B cell (primary cell): ENCODE measurements at regions not wholly inside any gene's neighbourhood (a gene's known extent, or its start where the extent isn't known, plus 50 kb on each side); places are given as distances from the start of the nearest gene placed in this dataset.

Source experiments
- ATAC-seq: fragments of 200-7000 bp; cut with Tn5 transposase; one replicate; pipeline ENCODE4 v1.10.0; 2021; ENCODE audit warnings: low read depth, mild to moderate bottlenecking, moderate number of reproducible peaks, moderate library complexity
- CTCF ChIA-PET: fragments of 350-600 bp; sonication (Branson Sonifier 250); formaldehyde crosslinking; loops from one replicate; lab custom pipeline; 2021; ENCODE audit warnings: antibody characterized with exemption, inconsistent platforms; lab: Charles Lee
- POLR2A ChIA-PET: fragments of 350-600 bp; sonication (Branson Sonifier 250); formaldehyde crosslinking; loops from one replicate; lab custom pipeline; 2021; ENCODE audit warnings: antibody characterized with exemption; lab: Charles Lee
- DNase-seq: peaks from one replicate; pipeline ENCODE4 v3.0.0; 2013
- H2AFZ ChIP-seq: 2 replicates; pipeline ENCODE4 v1.6.1; 2012; ENCODE audit warnings: mild to moderate bottlenecking, low read depth, low read length; ENCODE audit not compliant: insufficient read depth, poor library complexity, severe bottlenecking
- H3K27ac ChIP-seq, 2 donors: 1 replicate in 1 of 2; 2 replicates in 1 of 2; pipeline ENCODE4 v1.5.1; 2012 to 2013; ENCODE audit warnings: low read length in 2 of 2, mild to moderate bottlenecking in 2 of 2, moderate library complexity in 1 of 2
- H3K27me3 ChIP-seq, 4 experiments: fragments of 200-600 bp in 1 of 4; sonication (generic) in 1 of 4; replicated peaks in 1 of 4; 1 replicate in 2 of 4; 2 replicates in 2 of 4; pipeline versions ENCODE4 v1.6.1 to v1.7.0; 2013 to 2016; ENCODE audit warnings: low read length in 3 of 4, mild to moderate bottlenecking in 2 of 4, mixed read lengths in 1 of 4, moderate library complexity in 1 of 4; ENCODE audit not compliant: insufficient read depth in 4 of 4, control insufficient read depth in 3 of 4; ENCODE audit errors: control extremely low read depth in 1 of 4
- H3K36me3 ChIP-seq, 2 experiments: replicated peaks in 1 of 2; 1 replicate in 1 of 2; 2 replicates in 1 of 2; pipeline versions ENCODE4 v1.6.1 to v1.7.1; 2013; ENCODE audit warnings: low read length in 1 of 2; ENCODE audit not compliant: insufficient read depth in 2 of 2, control insufficient read depth in 1 of 2; ENCODE audit errors: control extremely low read depth in 1 of 2, extremely low read depth in 1 of 2
- H3K4me1 ChIP-seq, 2 donors: fragments of 200-600 bp in 1 of 2; sonication (generic) in 1 of 2; 1 replicate in 1 of 2; 2 replicates in 1 of 2; pipeline versions ENCODE4 v1.5.1 to v1.6.1; 2013 to 2017; ENCODE audit warnings: low read length in 2 of 2; ENCODE audit not compliant: control insufficient read depth in 2 of 2, insufficient read depth in 2 of 2
- H3K4me2 ChIP-seq: replicated peaks from 2 replicates; pipeline ENCODE3; 2012; ENCODE audit warnings: mild to moderate bottlenecking, low read depth, low read length; ENCODE audit not compliant: poor library complexity, severe bottlenecking
- H3K4me3 ChIP-seq, 5 experiments: fragments of 200-600 bp in 1 of 5; sonication (generic) in 1 of 5; 1 replicate in 3 of 5; 2 replicates in 2 of 5; pipeline versions ENCODE4 v1.5.1 to v1.7.0; 2011 to 2016; ENCODE audit warnings: low read length in 4 of 5, mild to moderate bottlenecking in 4 of 5, low read depth in 2 of 5, control low read depth in 1 of 5, moderate library complexity in 1 of 5; ENCODE audit not compliant: insufficient read depth in 1 of 5; ENCODE audit errors: control extremely low read depth in 1 of 5, extremely low read depth in 1 of 5
- H3K79me2 ChIP-seq: fragments of 200-600 bp; sonication (generic); one replicate; pipeline ENCODE4 v1.6.0; 2016; ENCODE audit warnings: low read length; ENCODE audit not compliant: control insufficient read depth, insufficient read depth
- H3K9ac ChIP-seq: fragments of 200-600 bp; sonication (generic); 2 replicates; pipeline ENCODE4 v1.6.1; 2017; ENCODE audit warnings: mild to moderate bottlenecking, low read length, moderate library complexity
- H3K9me3 ChIP-seq, 3 donors: one replicate each; pipeline versions ENCODE4 v1.6.1 to v1.7.1; 2013; ENCODE audit warnings: low read length in 2 of 3; ENCODE audit not compliant: control insufficient read depth in 2 of 3, insufficient read depth in 1 of 3; ENCODE audit errors: control extremely low read depth in 1 of 3
- H4K20me1 ChIP-seq: 2 replicates; pipeline ENCODE4 v1.6.0; 2012; ENCODE audit warnings: mild to moderate bottlenecking, low read length; ENCODE audit not compliant: insufficient read depth, control insufficient read depth, poor library complexity, severe bottlenecking
- H3K27ac Mint-ChIP-seq: one replicate; pipeline ENCODE4 v1.8.0; 2021; ENCODE audit warnings: mixed read lengths
- H3K27me3 Mint-ChIP-seq: one replicate; pipeline ENCODE4 v1.8.0; 2021; ENCODE audit warnings: mixed read lengths
- H3K4me1 Mint-ChIP-seq: one replicate; pipeline ENCODE4 v1.8.0; 2021; ENCODE audit warnings: mixed read lengths
- H3K4me3 Mint-ChIP-seq: one replicate; pipeline ENCODE4 v1.8.0; 2021; ENCODE audit warnings: mixed read lengths
- H3K9me3 Mint-ChIP-seq: one replicate; pipeline ENCODE4 v1.8.0; 2022; ENCODE audit warnings: mixed read lengths; ENCODE audit not compliant: insufficient read depth
- EZH2 ChIP-seq: IDR thresholded peaks from 2 replicates; pipeline ENCODE4 v1.6.1; 2012; ENCODE audit warnings: borderline replicate concordance, low read depth, mild to moderate bottlenecking, moderate library complexity, low read length; ENCODE audit not compliant: insufficient read depth, poor library complexity, severe bottlenecking
- WGBS: methylation state at CpG from one replicate; pipeline ENCODE4 v1.1.5; 2013; ENCODE audit warnings: missing lambda C conversion rate; ENCODE audit not compliant: insufficient coverage; 5-methylcytosine and 5-hydroxymethylcytosine counted together
- intact Hi-C: fragments of 100-400 bp; cut with micrococcal nuclease; formaldehyde crosslinking; loops from one replicate; pipeline ENCODE4 v1.10.0; 2022
- TF ChIP-seq, protein P1 (sequence below): fragments of 200-600 bp; IDR thresholded peaks from one replicate; pipeline ENCODE4 v1.8.0; 2022; ENCODE audit warnings: antibody characterized with exemption, mild to moderate bottlenecking

DNA sequence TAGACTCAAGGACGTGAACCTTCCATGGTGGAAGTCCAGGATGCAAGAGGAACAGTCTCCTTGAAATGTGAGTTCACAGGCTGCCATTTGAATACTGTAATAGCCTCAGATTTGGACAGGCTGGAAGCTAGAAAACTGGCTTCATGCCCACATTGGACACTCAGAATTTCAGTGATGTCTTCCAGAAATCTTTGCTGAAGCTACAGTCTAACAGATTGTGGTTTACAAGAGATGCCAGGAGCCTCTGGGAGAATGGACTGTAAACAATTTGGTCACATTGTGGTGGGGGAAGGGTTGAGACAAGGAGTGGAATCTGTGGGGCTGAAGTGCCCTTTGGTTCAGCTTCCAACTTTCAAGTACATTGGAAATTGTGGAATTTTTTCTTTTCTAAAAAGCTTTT is 252.0 kb upstream of the PROK2 start:
- DNase-seq (no peak), ATAC-seq (no peak)
- Histone ChIP-seq H3K79me2 (no peaks in the 10 kb centered on the region), H3K27ac (no peak overlapping the region), H2AFZ (no peak overlapping the region), H3K4me1 (peaks cover 10% of the 10 kb centered on the region in 2 donors), H4K20me1 (no peaks in the 10 kb centered on the region), H3K9ac (no peak overlapping the region), H3K4me2 (no peak overlapping the region), H3K9me3 (peaks cover 0 to 10% (median 0%) of the 10 kb centered on the region in 3 donors), H3K4me3 (no peak overlapping the region), H3K36me3 (no peaks in the 10 kb centered on the region), H3K27me3 (peaks cover 0 to 17% (median 1%) of the 10 kb centered on the region in 4 experiments)
- ChIA-PET CTCF (interaction anchor here (0.9 kb wide), 1 partner anchor 161 kb away, joined by 3 read pairs; no protein-coding TSS in a partner anchor), POLR2A (no interaction called here)
- intact Hi-C loops, result no loop called here
- peaks cover 21% of the 10 kb centered on the region for H3K4me1 Mint-ChIP-seq
- H3K4me3 Mint-ChIP-seq, result no peak overlapping the region
- H3K9me3 Mint-ChIP-seq, result peaks cover 2% of the 10 kb centered on the region
- TF ChIP-seq, protein P1, sequence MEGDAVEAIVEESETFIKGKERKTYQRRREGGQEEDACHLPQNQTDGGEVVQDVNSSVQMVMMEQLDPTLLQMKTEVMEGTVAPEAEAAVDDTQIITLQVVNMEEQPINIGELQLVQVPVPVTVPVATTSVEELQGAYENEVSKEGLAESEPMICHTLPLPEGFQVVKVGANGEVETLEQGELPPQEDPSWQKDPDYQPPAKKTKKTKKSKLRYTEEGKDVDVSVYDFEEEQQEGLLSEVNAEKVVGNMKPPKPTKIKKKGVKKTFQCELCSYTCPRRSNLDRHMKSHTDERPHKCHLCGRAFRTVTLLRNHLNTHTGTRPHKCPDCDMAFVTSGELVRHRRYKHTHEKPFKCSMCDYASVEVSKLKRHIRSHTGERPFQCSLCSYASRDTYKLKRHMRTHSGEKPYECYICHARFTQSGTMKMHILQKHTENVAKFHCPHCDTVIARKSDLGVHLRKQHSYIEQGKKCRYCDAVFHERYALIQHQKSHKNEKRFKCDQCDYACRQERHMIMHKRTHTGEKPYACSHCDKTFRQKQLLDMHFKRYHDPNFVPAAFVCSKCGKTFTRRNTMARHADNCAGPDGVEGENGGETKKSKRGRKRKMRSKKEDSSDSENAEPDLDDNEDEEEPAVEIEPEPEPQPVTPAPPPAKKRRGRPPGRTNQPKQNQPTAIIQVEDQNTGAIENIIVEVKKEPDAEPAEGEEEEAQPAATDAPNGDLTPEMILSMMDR, result no peak
- peaks cover 30% of the 10 kb centered on the region for H3K27me3 Mint-ChIP-seq
- no peak overlapping the region for H3K27ac Mint-ChIP-seq
- WGBS, result 100% methylated on average over 1 of the region's 1 CpG

DNA sequence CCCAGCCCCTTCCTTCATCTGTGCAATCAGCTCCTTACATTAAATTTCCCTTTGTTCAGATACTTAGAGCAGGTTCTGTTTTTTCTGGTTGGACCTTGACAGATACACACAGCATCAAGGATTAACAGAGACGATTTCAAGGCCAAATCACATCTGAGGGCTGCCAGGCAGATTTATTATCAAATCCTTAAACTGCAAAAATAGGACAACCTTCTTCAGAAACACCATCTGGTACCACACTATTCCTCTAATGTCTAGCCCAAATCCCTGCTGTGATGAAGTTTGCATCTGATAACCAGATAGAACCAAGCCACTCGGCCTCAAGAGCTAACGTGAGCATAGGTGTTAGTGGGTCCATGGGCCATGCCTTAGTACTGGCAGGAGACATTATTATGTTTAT is 250.7 kb upstream of the PROK2 start:
- H3K27ac Mint-ChIP-seq, result no peak overlapping the region
- no peak overlapping the region for H3K4me3 Mint-ChIP-seq
- POLR2A ChIA-PET, result no interaction called here

More for the DNA sequence above, 250.7 kb upstream of the PROK2 start:
- Histone ChIP-seq H3K4me2 (no peak overlapping the region), H3K4me3 (no peak overlapping the region), H3K79me2 (no peaks in the 10 kb centered on the region), H4K20me1 (no peaks in the 10 kb centered on the region), H3K27me3 (peaks cover 0 to 17% (median 1%) of the 10 kb centered on the region in 4 experiments), H3K4me1 (peaks cover 10% of the 10 kb centered on the region in 2 donors), H2AFZ (no peak overlapping the region), H3K27ac (no peak overlapping the region), H3K9ac (no peak overlapping the region), H3K9me3 (peaks cover 0 to 13% (median 0%) of the 10 kb centered on the region in 3 donors), H3K36me3 (no peaks in the 10 kb centered on the region)
- no peak for TF ChIP-seq EZH2
- TF ChIP-seq, protein P1, result no peak
- peaks cover 2% of the 10 kb centered on the region for H3K9me3 Mint-ChIP-seq
- 94% methylated on average over 2 of the region's 3 CpGs for WGBS
- H3K4me1 Mint-ChIP-seq, result peaks cover 26% of the 10 kb centered on the region
- peaks cover 32% of the 10 kb centered on the region for H3K27me3 Mint-ChIP-seq
- CTCF ChIA-PET, result no interaction called here
- ATAC-seq, result no peak
- intact Hi-C loops, result no loop called here
- DNase-seq, result no peak
